ENCODE measurements at regions not wholly inside any gene's neighbourhood (a gene's known extent, or its start where the extent isn't known, plus 50 kb on each side); places are given as distances from the start of the nearest gene placed in this dataset.
"Not testable (repeated sequence)": the region's sequence is repeated elsewhere in the genome, so short reads cannot be mapped to it uniquely, and the experiment has no call there.

DNA sequence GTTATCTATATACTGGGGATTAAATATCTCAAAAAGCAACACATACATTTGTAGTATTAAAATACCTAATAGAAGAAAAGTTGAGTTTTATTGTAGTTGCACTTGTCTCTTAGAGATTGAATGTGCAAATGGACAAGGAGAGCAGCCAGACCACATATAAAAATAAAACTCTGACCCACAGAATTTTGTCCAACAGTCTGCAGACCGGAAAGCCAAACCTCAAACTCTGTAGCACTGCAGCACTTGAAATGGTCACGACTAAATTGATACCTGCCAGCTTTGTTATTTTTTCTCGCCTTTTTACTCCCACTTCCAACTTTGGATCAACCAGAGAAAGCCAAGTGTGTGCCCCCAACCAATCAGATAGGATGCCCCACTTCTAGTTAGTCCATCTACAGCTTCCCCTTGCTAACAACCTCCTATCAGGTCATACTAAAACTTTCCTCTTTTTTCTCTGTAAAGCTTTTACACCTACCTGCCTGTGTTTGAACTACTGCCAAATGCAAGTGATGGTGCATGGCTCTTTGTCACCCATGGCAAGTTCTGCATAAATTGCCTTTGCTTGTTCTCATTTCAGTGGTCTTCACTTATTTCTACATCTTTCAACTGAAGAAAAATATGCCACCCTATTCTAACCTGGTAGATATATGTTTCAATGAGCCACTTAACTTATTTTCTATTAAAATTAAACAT is 1250.7 kb upstream of the SPRY2 start:
- DNase-seq = no peak

DNA sequence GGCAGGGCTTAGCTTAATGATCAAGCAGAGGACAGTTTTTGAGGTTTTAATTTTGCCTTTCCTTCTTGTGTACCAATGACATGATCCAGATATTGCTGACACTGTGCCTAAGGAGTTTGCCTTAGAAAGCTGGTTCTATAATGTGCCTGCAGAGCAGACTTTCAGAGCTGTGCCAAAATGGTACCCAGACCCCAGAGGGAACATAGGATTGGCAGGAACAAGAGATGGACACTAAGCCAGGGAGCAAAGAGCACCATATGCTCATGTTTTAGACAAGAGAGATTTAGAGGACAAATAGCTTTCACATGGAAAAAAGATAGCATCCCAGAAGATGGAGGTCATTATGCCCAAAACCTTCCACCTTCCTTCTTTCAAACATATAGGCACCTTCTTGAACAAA is 1241.5 kb upstream of the SPRY2 start:
- no peak for DNase-seq

- no peak for DNase-seq
Measured at GRCh38 chr13:81577601-81578195, 1236.8 kb upstream of the SPRY2 start.

- no peak for DNase-seq
Measured at GRCh38 chr13:81568824-81569223, 1227.9 kb upstream of the SPRY2 start.

DNA sequence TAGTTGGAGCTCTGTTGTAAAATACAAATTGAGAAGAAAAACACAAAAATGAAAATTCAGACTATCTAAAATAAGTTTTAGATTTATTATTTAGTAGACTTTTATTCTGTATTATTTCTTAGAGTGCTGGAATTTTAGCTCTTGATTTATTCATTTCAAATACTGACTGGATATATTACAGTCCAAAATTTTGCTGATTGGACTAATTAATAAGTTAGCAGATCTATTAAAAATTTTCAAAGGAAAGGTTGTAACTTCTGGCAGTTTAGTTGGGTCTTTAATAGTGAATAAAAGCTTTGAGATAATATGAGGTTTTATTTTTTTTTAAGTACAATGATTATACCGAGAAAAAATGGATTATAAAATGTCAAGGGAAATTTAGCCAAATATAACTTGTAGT is 1224.9 kb upstream of the SPRY2 start:
- no peak for DNase-seq

DNA sequence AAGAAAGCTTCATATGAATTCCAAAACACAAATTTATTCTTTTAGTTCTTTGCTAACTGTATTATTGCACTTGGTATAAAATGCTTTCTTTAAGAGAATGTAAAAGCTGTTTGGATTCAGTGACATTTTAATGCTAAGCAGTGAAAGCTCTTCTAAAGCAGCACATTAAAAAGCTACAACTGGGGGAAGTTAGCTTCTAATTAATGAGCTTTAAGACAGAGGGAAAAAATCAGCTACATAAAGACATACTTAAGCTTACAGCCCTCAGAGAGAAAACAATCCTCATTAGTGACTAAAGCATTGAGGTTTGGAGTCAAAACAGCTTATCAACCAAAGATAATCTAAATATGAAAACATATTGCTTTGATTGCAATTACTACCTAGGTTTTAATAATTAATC is 1222.2 kb upstream of the SPRY2 start:
- DNase-seq = no peak

DNA sequence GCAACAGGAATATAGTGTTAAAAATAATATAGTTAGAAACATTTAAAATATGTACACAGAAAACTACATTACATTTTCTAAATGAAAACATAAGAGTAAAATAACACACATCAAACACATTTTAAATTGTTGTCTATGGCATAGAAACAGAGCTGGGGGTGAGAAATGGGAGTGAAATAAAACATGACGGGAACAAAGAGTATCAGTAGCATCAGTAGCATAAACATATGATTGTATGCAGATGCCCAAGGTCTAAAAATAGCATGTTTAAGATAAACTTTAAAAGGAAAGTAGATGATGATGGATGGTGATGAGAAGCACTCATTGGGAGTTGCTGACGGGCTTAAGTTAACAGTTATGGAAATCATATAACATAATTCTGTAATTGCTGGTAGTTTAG is 1221.7 kb upstream of the SPRY2 start:
- DNase-seq = no peak

- no peak for DNase-seq
Measured at GRCh38 chr13:81551036-81551435, 1210.1 kb upstream of the SPRY2 start.

- not testable (repeated sequence) for DNase-seq
Measured at GRCh38 chr13:81546294-81546693, 1205.4 kb upstream of the SPRY2 start.

DNA sequence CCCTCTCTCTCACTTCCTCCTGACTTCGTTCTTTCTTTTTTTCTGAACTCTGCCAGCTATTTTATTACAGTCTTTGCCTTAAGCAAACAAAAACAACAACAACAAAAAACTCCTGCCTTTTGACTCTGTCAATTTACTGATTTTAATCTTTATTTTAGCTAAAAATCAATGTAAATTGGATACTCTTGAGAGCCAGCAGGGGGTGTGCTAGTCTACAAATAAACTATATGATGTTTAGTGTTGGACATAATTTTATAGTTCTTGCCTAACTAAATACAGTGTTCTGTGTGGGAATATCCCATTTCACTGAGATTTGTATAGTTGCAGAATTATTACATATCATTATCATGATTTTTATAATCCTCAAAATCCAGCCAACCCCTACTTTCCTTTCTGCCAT is 1199.9 kb upstream of the SPRY2 start:
- DNase-seq = no peak

GRCh38 chr13:81539643-81540150 is 1198.8 kb upstream of the SPRY2 start:
- no peak for DNase-seq

DNA sequence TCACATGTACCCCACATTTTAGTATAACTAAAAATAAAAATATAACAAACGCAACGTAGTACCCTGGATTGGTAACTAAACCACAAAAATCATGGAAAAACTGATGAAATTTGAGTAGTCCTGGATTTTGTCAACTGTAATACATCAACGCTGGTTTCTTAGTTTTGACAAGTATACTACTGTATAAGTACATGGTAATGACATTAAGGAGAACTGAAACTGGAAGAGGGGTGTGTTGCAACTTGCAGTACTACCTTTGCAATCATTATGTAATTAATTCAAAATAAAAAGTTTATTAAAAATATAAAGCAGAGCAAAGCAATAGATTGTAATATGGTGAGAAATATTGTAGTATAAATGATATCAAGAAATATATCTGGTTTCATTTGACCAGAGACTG is 1158.0 kb upstream of the SPRY2 start:
- no peak for DNase-seq

DNA sequence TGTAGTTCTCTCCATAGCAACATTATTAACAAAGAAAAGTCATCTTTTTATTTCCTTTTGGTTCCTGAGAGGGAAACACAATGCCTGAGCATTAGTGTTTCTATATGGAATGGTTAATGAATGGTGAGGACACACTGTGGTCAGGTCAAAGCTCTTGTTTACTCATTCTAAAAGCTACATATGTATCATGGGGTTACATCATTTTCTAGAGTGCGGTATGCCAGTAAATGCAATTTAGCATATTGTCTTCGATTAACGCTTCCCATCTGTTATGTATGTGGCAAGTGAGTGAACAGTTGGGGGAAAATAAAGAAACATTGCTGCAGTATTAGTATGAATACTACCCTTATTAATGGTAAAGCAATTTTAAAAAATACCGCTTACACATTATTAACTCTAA is 1152.2 kb upstream of the SPRY2 start:
- DNase-seq = no peak

- DNase-seq = no peak
Measured at GRCh38 chr13:81492449-81492848, 1151.5 kb upstream of the SPRY2 start.

GRCh38 chr13:81488021-81488420 is 1147.1 kb upstream of the SPRY2 start:
- no peak for DNase-seq

- no peak for DNase-seq
Measured at GRCh38 chr13:81487151-81487550, 1146.2 kb upstream of the SPRY2 start.

- no peak for DNase-seq
Measured at GRCh38 chr13:81480634-81481033, 1139.7 kb upstream of the SPRY2 start.

DNA sequence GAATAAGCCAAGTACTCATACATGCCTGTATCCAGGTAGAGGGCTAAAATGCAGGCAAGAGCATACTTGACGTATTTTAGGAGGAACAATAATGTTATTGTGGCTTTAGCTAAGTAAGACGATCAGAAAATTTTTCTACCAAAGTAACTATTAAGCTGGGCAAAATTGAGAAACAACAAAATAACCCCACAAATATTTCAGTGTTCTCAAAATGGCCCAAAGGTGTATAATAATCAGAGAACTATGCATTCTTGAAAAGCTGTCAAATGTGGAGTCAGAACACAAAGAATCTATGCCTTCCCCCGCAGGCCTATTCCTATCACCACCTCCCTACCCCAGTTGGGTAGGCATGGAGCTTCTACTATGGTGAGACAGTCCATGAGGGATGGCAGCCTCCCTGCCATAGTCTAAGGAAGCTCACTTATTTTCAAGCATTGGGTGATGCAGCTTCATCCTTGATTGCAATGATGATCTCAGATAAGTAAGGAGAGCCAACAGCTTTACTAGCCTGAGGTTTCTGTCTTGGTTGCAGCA is 1132.5 kb upstream of the SPRY2 start:
- DNase-seq = no peak

DNA sequence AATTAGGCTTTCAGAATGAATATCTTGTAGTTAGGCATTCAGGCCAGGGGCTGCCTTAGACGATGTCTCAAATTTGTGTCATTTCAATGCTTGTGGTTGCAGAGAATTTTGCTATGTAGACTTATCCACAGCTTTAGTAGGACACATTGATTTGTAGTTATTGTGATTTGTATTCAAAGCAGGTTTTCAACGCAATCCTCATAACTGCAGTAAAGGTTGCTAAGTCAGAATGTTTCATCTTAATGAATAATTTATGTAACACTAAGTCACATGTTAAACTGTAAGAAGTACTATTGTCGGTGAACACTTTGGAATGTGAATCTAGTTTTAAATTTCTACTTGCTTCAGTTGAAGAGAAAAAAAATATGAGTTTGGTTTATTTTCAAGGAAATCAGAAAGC is 1117.2 kb upstream of the SPRY2 start:
- DNase-seq = no peak

GRCh38 chr13:81446441-81446840 is 1105.5 kb upstream of the SPRY2 start:
- DNase-seq = no peak

DNA sequence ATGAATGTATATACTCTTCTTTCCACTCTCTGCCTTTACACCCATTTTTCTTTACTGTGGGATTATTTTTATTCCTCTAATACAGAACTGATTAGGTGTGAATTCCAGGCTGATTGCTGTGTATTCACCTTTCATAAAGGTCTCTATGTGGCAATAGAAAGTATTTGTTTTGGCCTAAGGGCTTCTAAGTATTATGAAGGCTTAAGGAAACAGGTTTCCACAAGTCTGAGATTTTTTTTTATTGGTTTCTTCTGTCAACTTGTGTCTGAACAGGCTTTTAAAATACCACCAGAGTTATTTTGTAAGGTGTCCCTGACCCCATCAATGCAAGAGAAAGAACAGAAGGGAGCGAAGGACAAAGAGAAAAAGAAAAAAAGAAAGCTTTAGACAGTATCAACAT is 1102.0 kb upstream of the SPRY2 start:
- DNase-seq = no peak

- no peak for DNase-seq
Measured at GRCh38 chr13:81425286-81425685, 1084.4 kb upstream of the SPRY2 start.

- no peak for DNase-seq
Measured at GRCh38 chr13:81409284-81409683, 1068.4 kb upstream of the SPRY2 start.

DNA sequence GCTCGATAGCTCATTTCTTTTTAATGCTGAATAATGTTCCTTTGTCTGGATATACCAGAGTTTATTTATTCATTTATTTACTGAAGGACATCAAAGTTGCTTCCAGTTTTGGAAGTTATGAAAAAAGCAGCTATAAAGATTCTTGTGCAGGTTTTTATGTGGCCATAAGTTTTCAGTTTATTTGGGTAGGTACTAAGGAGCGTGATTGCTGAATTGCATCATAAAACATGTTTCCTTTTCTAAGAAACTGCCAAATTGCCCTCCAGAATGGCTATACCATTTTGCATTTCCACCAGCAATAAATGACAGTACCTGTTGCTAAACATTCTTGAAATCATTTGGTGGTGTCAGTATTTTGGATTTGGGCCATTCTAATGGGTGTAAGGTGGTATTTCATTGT is 1067.7 kb upstream of the SPRY2 start:
- no peak for DNase-seq

All from NCI-H1694 (cell line).